T47D (cell line): ENCODE measurements at regions not wholly inside any gene's neighbourhood (a gene's known extent, or its start where the extent isn't known, plus 50 kb on each side); places are given as distances from the start of the nearest gene placed in this dataset.
"Not testable (repeated sequence)": the region's sequence is repeated elsewhere in the genome, so short reads cannot be mapped to it uniquely, and the experiment has no call there.

Source experiments
- DNase-seq, 2 experiments: peaks; one replicate each; pipeline versions ENCODE4 v3.0.0 to v3.0.0-alpha.2; 2011 to 2012; ENCODE audit warnings: low read depth in 1 of 2, low spot score in 1 of 2
- JUND ChIP-seq: IDR thresholded peaks from 2 replicates; pipeline ENCODE4 v1.6.1; 2012; ENCODE audit warnings: low read depth
- in situ Hi-C: cut with HindIII; loops from 2 replicates; pipeline ENCODE4 v1.10.0; 2016; ENCODE audit warnings: low sequenced_read_pairs, low pct_unique_long_range_greater_than_20kb

DNA sequence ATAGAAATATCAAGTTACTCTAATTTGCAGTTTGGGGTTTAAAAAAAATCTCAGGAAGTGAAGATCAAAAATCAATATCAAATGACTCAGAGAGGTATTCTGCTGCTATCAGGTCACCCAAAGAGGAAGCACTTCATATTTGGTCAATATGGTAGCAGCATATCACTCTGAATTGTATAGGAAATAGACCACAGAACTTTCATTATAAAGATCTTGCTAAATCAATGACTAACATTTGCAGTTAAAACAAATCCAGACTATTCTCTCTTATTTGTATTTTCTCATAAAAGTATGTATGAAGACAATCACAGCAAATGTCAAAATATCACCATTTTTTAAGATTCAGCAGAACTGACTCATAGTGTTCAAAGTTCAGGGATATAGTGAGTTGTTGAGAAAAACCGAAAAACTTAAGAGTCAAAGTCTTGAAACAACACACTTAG, 105.8 kb upstream of the PCSK1 start:
- no peak for TF ChIP-seq JUND
- in situ Hi-C loops = no loop called here
- DNase-seq = no peak

DNA sequence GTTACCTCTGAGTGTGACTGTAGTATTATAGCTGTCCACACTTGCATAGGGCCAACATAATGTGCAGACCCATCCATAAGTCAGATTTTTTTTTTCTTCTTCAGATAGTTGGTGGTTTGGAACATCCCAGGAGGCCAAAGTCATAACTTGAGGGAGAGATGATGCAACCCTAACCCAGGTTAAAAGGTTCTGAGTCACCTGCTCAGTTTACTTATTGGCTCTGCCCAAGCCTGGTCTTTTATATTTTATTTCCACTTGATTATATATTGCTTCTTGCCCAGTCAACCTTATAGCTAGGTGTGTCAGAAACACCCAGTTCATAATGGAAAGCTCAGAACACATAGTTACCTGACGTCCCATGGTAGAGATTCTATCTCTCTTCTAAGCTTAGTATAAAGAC, 113.1 kb upstream of the PCSK1 start:
- in situ Hi-C loops = no loop called here
- TF ChIP-seq JUND = no peak
- no peak for DNase-seq

DNA sequence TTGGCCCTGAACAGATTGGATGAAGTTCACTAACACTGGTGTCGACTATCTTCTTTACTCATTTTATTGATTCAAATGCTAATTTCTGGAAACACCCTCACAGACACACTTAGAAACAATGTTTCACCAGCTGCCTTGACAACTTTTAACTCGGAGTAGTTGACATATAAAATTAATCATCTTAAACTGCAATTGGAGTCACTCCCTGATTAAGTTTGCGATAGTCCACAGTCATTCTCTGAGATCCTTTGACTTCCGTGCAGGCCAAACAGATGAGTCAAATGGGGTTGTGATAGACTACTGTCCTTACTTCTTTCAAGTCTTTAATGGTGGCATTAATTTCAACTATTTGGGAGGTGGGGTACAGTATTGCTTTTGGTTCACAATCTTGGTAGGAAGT, 114.4 kb upstream of the PCSK1 start:
- no peak for DNase-seq
- in situ Hi-C loops = no loop called here
- no peak for TF ChIP-seq JUND

DNA sequence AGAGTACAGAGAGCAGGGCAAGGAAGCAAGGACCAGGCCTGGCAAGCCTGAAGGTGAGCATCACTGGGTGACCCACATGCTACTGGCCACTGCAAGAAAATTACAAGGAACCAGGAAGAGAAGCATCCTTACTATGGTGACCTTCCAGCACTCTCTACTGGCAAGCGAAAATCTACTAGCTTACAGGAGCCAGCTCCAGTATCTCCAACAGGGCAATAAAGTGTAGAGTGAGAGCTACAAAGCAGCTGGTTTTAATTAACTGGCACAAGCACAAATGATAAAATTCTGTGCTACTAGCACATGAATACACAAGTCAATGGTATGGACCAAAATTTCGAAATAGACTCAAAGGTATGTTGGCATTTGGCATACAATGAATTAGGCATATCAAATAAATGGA, 113.3 kb upstream of the CAST start:
- no peak for DNase-seq
- in situ Hi-C loops = no loop called here
- no peak for TF ChIP-seq JUND

DNA sequence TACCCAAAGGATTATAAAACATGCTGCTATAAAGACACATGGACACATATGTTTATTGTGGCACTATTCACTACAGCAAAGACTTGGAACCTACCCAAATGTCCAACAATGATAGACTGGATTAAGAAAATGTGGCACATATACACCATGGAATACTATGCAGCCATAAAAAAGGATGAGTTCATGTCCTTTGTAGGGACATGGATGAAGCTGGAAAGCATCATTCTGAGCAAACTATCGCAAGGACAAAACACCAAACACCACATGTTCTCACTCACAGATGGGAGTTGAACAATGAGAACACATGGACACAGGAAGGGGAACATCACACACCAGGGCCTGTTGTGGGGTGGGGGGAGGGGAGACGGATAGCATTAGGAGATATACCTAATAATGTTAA, 101.3 kb upstream of the CAST start:
- in situ Hi-C loops, DNase-seq: not testable (repeated sequence)

DNA sequence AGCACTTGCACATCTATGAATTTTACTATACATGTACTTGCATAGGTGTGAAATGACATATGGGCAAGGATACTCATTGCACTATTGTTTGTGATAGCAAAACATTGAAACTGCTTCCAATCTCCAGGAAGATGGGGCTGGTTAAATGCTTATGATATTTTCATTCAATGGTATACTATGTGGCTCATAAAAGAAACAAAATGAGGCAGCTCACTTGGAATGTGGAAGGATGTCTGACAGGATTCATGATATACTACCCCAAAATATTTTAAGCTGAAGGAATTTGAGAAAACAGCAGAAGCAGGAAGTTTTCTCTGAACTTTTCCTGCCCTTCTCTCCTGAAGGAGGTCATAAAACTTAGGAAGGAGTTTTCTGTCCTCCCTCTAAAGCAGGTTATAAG, 99.6 kb upstream of the CAST start:
- no peak for TF ChIP-seq JUND
- in situ Hi-C loops = no loop called here
- no peak for DNase-seq

DNA sequence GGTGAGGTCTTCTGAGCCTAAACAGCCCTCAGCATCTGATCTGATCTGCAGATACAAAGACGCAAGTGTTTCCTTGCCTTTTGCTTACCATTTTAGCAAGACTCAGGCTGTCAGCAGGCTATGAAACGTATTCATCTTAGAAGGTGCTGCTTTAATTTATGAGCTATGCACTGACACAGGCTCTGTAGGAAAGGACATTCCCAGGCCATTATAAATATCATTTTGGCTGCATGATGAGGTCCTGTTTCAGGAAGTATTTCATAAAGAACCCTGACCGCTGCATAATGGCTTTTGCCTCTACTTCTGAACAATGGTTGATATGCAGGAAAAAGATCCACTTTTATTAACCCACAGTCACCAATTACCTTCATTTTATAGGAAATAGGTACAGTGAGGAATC, 98.4 kb upstream of the CAST start:
- in situ Hi-C loops = no loop called here
- DNase-seq = no peak
- no peak for TF ChIP-seq JUND

DNA sequence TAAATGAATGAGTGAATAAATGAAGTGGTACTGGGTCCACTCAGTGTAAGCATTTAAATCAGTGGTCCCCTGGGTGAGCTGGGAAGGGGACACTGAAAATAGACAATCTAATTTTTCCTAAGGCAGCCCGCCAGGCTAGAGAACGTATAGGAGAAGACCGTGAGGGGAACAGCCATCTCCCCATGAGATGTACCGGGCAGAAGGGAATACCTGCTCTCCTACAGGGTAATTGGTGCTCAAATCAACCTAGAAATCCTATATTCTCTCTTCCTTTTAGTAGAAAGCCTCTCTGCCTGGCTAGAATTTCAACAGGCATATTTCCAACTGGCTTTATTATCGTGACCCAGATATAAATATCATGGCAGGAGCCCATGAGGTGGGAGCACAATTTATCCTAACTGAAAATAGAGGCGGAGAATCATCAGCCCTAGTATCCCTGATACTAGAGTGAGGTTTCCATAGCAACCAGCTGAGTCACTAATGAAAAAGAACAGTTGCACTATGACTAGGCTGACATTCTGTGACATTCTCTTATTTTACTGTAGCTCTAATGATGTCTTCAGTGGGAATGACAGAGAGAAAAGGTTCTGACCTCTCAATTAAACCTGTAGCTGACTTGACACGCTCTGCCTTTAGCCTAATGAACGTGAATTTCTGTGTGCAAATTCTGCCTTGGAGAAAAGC, 96.5 kb upstream of the CAST start:
- TF ChIP-seq JUND = no peak
- in situ Hi-C loops = no loop called here
- no peak for DNase-seq

DNA sequence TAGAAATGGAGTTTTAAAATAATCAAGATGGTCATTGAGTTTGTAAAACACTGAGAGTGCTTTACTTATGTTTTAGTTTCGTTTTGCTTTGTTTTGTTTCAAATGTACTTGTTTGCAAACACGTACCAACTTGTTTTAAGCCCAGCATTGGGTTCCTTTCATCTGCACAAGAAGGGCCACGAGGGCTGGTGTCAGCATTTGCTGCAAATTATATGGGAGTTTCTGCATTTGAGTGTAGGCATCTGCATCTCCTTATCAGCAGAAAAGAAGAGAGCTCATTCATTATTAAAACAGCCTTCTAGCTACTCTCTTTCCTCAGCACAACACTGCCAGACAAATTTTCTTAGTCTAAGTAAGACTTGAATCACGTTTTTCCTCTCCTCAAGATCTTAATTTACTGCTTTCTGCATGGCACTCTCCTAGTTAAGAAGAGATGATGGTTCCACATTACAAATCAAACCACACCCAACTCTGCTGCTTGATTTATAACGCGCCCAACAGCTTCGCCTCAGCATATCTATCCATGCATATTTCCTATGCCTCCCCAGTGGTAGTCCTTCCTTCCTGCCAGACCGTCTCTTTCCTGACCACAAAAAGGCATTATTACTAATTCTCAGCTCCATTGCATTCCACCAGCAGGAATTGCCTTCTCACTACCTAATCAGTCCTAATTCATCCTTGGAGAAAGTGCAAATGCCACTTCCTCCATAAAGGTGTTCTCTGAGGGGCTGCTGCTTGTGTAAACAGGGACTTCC, 95.2 kb upstream of the CAST start:
- TF ChIP-seq JUND = no peak
- DNase-seq = no peak
- in situ Hi-C loops = no loop called here

DNA sequence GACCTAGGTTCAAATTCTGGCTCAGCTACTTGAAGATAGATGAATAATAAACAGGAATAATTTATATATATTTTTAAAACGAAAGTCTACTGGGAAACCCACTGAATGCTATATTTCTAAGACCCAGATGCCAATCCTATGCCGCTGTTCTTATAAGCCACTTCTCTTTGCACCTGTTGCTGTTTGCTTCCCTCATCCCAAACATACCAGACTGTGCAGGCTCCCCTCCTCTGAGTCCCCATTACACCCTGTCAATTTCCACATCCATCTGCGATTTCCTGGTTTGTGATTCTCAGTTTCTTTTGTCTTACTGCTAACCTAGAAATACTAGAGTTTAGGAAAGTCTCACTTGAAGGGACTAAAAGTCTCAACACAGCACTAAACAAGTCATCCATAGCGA, 92.8 kb upstream of the CAST start:
- TF ChIP-seq JUND = no peak
- in situ Hi-C loops = no loop called here
- DNase-seq = no peak

DNA sequence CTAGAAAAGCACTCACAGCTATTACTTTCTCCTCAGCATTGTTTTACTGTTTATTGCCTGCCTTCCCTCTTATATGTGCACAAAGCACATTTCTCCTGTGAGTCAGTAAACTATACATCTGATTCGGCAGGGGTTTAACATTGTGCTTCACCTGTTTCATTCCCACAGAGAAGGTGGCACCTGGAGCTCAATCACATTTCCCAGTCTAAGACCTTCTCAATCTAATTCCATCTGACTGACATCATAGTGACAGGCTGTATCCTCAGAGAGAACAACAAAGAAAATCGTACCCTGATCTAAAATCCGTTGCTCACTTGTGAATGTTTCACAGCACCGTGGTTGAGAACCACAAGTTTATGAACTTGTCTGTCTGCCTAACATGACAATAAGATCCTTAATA, 92.4 kb upstream of the CAST start:
- in situ Hi-C loops = no loop called here
- no peak for TF ChIP-seq JUND
- no peak for DNase-seq

DNA sequence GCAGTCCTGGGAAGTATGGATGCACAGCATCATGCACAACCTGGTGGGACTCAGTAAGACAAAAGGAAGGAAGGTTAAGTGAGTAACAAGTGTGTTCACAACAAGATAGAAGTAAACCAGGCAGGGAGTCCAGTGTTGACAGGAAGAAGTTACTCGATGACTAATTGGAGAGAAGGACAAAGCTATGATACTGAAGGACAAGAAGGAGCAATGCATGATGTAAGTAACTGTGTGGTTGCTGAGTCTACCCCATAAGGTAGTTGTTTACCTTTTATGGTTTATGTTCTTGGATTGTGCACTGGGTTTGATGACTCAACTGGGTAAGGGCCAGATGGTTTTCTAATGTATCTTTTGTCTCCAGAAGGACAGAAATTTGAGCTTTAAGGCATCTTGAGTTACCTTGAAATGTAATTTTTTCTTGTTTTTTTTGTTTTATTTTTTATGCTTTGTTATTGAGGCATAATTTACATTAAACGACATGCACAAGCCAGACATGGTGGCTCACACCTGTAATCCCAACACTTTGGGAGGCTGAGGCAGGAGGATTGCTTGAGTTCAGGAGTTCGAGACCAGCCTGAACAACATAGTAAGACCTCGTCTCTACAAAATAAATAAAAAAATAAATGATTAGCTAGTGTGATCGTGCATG, 89.2 kb upstream of the CAST start:
- no peak for TF ChIP-seq JUND
- DNase-seq = no peak
- in situ Hi-C loops = no loop called here

DNA sequence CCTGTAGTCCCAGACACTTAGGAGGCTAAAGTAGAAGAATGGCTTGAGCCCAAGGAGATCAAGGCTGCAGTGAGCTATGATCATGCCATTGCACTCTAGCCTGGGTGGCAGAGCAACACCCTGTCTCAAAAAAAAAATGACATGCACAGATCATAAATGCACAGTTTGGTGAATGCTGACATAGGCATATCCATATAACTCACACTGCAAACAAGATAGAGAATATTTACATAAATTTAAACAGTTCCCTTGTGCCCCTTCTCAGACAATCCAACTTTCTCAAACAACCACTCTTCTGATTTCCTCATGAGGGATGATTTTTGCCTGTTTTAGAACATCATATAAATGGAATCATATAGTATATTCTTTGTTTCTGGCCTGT, 88.7 kb upstream of the CAST start:
- no peak for TF ChIP-seq JUND
- in situ Hi-C loops = no loop called here
- DNase-seq = no peak

DNA sequence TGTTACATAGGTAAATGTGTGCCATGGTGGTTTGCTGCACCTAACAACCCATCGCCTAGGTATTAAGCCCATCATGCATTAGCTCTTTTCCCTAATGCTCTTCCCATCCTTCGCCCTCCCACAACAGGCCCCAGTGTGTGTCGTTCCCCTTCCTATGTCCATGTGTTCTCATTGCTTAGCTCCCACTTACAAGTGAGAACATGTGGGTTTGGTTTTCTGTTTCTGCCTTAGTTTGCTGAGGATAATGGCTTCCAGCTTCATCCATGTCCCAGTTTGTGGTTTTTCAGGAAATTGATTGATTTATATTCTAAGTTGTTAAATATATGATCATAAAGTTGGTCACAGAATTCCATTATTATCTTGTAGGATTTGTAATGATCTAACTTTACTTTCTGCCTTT, 85.3 kb upstream of the CAST start:
- in situ Hi-C loops = no loop called here
- no peak for DNase-seq
- no peak for TF ChIP-seq JUND
